GM18867 (cell line): ENCODE measurements at regions not wholly inside any gene's neighbourhood (a gene's known extent, or its start where the extent isn't known, plus 50 kb on each side); places are given as distances from the start of the nearest gene placed in this dataset.

Experiments
- ATAC-seq: cut with Tn5 transposase; IDR thresholded peaks from one replicate; pipeline ENCODE4 v1.9.1; 2021; ENCODE audit warnings: mild to moderate bottlenecking, moderate library complexity; ENCODE audit not compliant: unreplicated experiment

GRCh38 chr13:79267560-79267959 lies 138.5 kb downstream of the RBM26 start:
- ATAC-seq: no peak

GRCh38 chr13:79258489-79258888 lies 147.6 kb downstream of the RBM26 start:
- ATAC-seq: peak; percentile 99

GRCh38 chr13:79246578-79246949 lies 159.5 kb downstream of the RBM26 start:
- peak; percentile 59 for ATAC-seq

GRCh38 chr13:79245937-79246577 lies 160.0 kb downstream of the RBM26 start:
- peak; percentile 80 for ATAC-seq

GRCh38 chr13:79241697-79242096 lies 164.4 kb downstream of the RBM26 start:
- ATAC-seq: no peak

- ATAC-seq: no peak
Observed at GRCh38 chr13:79237981-79238380, 168.1 kb downstream of the RBM26 start.

- no peak for ATAC-seq
Observed at GRCh38 chr13:79231887-79232286, 174.2 kb downstream of the RBM26 start.

GRCh38 chr13:79229761-79230160 lies 176.3 kb downstream of the RBM26 start:
- no peak for ATAC-seq

GRCh38 chr13:79228972-79229371 lies 177.1 kb downstream of the RBM26 start:
- ATAC-seq: no peak

- peak; percentile 80 for ATAC-seq
Observed at GRCh38 chr13:79227418-79227817, 178.6 kb downstream of the RBM26 start.

GRCh38 chr13:79226938-79227337 lies 179.1 kb downstream of the RBM26 start:
- ATAC-seq: peak; percentile 17

- ATAC-seq: no peak
Observed at GRCh38 chr13:79226250-79226649, 179.8 kb downstream of the RBM26 start.

GRCh38 chr13:79225487-79226232 lies 180.4 kb downstream of the RBM26 start:
- no peak for ATAC-seq

- ATAC-seq: no peak
Observed at GRCh38 chr13:79222427-79223205, 183.4 kb downstream of the RBM26 start.

GRCh38 chr13:79212064-79212619 lies 193.9 kb downstream of the RBM26 start:
- ATAC-seq: no peak

GRCh38 chr13:79211377-79211776 lies 194.7 kb downstream of the RBM26 start:
- ATAC-seq: no peak

- no peak for ATAC-seq
Observed at GRCh38 chr13:79197933-79198332, 208.1 kb downstream of the RBM26 start.

- ATAC-seq: no peak
Observed at GRCh38 chr13:79196843-79197242, 209.2 kb downstream of the RBM26 start.

GRCh38 chr13:79196366-79196765 lies 209.7 kb downstream of the RBM26 start:
- no peak for ATAC-seq

GRCh38 chr13:79194727-79195126 lies 211.3 kb downstream of the RBM26 start:
- peak; percentile 31 for ATAC-seq

- peak; percentile 90 for ATAC-seq
Observed at GRCh38 chr13:79194272-79194671, 211.8 kb downstream of the RBM26 start.
